AG09319 (cell line): ENCODE measurements at regions not wholly inside any gene's neighbourhood (a gene's known extent, or its start where the extent isn't known, plus 50 kb on each side); places are given as distances from the start of the nearest gene placed in this dataset.

Experiments
- DNase-seq: peaks from one replicate; pipeline ENCODE4 v3.0.0-alpha.2; 2010; ENCODE audit warnings: low read depth; ENCODE audit errors: extremely low read depth
- TF ChIP-seq, protein P1 (sequence below): IDR thresholded peaks from 2 replicates; pipeline ENCODE4 v1.5.1; 2011; ENCODE audit warnings: low read depth, mild to moderate bottlenecking, inconsistent platforms, low read length, moderate library complexity

DNA sequence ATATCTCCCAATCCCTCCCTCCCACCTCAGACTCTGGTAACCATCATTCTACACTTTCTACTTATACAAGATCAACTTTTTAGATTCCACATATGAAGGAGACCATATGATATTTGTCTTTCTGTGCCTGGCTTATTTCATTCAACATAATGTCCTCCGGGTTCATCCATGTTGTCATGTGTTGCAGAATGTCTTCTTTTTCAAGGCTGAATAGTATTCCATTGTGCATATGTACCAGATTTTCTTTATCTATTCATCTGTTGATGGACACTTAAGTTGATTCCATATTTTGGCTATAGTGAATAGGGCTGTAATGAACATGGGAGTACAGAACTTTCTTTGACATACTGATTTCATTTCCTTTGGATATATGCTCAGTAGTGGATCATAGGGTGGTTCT is 78.9 kb upstream of the MAP1B start:
- TF ChIP-seq, protein P1, sequence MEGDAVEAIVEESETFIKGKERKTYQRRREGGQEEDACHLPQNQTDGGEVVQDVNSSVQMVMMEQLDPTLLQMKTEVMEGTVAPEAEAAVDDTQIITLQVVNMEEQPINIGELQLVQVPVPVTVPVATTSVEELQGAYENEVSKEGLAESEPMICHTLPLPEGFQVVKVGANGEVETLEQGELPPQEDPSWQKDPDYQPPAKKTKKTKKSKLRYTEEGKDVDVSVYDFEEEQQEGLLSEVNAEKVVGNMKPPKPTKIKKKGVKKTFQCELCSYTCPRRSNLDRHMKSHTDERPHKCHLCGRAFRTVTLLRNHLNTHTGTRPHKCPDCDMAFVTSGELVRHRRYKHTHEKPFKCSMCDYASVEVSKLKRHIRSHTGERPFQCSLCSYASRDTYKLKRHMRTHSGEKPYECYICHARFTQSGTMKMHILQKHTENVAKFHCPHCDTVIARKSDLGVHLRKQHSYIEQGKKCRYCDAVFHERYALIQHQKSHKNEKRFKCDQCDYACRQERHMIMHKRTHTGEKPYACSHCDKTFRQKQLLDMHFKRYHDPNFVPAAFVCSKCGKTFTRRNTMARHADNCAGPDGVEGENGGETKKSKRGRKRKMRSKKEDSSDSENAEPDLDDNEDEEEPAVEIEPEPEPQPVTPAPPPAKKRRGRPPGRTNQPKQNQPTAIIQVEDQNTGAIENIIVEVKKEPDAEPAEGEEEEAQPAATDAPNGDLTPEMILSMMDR: no peak
- DNase-seq: no peak

- DNase-seq: no peak
Observed at GRCh38 chr5:72030237-72030636, 77.0 kb upstream of the MAP1B start.

DNA sequence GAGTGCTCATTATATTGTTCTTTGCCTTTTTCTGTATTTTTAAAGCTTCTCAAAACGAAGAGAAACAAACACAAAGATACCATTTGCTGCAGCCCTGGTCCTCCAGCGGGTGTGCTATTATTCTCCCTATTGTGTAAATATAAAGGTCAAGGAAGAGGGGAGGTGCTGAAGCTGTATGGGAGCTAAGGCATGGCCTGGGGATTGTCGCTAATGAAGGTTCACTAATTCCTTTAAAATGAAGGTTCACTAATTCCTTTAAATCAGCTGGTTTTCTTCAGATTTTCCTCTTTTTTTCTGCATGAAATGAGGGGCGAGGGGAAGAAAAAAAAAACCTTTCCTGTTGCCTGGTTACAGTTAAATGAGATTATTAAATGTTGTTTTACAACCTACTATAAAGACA is 74.5 kb upstream of the MAP1B start:
- TF ChIP-seq, protein P1: no peak
- DNase-seq: no peak

More at GRCh38 chr5:72030237-72030636, 77.0 kb upstream of the MAP1B start:
- TF ChIP-seq, protein P1: no peak

DNA sequence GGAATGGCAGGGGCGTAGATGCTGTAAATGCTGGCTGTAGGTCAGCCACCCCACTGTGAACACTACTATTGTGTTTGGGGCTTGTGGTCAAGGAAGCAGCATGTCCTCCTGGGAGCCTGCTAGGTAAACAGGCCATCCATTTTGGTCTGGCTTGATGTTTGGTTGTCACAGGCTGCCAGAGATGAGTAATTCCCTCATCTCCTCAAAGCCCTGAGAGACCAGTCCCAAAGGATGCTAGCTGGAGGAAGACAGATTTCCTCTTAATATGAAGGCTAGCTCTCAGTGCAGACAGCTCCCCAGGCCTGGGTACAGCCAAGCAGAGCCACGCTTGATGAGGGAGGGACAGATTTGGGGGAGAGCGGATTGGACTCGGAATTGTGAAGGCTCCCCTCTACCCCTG is 72.5 kb upstream of the MAP1B start:
- no peak for DNase-seq
- TF ChIP-seq, protein P1: no peak

GRCh38 chr5:72035831-72036230 is 71.4 kb upstream of the MAP1B start:
- no peak for DNase-seq
- TF ChIP-seq, protein P1: no peak

DNA sequence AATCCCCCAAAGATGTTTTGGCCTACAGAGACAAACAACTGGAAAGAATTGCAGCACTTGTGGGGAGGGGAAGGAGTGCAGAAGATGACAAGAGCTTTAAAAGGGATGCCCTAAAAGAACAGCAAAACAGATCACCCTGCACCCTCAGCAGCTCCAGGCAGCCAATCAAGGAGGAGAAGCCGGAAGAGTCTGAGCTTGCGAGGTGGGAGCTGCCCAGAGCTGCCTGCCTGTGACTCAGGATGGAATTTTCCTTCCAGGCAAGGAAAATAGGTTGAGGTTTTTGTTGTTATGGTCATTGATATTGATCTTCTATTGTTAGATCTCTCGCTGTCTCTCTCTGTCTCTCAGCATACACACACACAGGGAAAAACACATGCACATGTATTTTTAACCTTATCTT is 70.3 kb upstream of the MAP1B start:
- DNase-seq: no peak
- TF ChIP-seq, protein P1: no peak

DNA sequence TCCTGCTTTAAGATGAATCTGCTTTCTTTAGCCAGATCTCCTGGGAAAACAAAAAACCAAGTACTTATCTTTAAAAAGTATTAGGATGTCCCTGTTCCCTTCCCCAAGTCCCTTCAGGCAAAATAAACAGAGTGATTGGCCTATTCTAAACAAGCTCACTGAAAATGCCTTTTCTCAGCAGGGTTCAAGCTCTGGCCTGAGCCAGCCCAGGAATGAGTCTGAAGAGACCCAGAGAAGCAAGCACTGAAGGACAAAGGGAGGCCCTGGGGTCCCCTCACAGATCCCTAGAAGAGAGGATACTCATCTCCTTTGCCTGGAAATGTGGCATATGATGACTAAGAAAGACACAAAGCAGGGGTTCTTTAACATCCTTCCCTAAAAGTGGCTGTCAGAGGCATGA is 66.8 kb upstream of the MAP1B start:
- TF ChIP-seq, protein P1: no peak
- DNase-seq: no peak

DNA sequence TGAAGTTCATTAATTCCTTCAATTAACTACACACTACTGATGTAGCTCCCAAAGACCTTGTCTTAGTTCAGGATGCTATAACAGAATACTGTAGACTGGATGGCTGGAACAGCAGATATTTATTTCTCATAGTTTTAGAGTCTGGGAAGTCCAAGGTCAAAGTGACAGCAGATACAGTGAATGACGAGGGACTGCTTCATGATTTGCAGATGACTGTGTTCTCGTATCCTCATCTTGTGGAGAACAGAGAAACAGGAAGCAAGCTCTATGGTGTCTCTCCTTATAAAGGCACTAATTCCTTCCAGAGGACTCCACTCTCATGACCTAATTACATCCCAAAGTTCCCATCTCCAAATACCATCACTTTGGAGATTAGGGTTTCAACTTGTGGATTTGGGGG is 65.6 kb upstream of the MAP1B start:
- TF ChIP-seq, protein P1: no peak
- DNase-seq: no peak
